NB4 (cell line): ENCODE measurements at regions not wholly inside any gene's neighbourhood (a gene's known extent, or its start where the extent isn't known, plus 50 kb on each side); places are given as distances from the start of the nearest gene placed in this dataset.
"Not testable (repeated sequence)": the region's sequence is repeated elsewhere in the genome, so short reads cannot be mapped to it uniquely, and the experiment has no call there.

ENCODE experiments used
- DNase-seq: peaks from one replicate; pipeline ENCODE4 v3.0.0; 2010; ENCODE audit warnings: low read depth
- H3K4me3 ChIP-seq: one replicate; pipeline ENCODE4 v1.5.1; 2011; ENCODE audit warnings: mild to moderate bottlenecking, low read depth, low read length, moderate library complexity
- MYC ChIP-seq: IDR thresholded peaks from 2 replicates; pipeline ENCODE4 v1.6.1; 2011; ENCODE audit warnings: low read depth, low read length
- POLR2A ChIP-seq: IDR thresholded peaks from 2 replicates; pipeline ENCODE4 v1.6.1; 2011; ENCODE audit warnings: mild to moderate bottlenecking; ENCODE audit not compliant: insufficient read length; ENCODE audit errors: extremely low read depth
- TF ChIP-seq, protein P1 (sequence below): IDR thresholded peaks from one replicate; pipeline ENCODE4 v1.5.1; 2012; ENCODE audit warnings: low read depth, low read length
- TF ChIP-seq, protein P2 (sequence below): IDR thresholded peaks from 2 replicates; pipeline ENCODE4 v1.6.1; 2011; ENCODE audit warnings: low read depth, low read length

GRCh38 chr4:19026281-19026680, 1004.7 kb upstream of the LCORL start:
- no peak overlapping the region for H3K4me3 ChIP-seq
- no peak for DNase-seq
- TF ChIP-seq POLR2A (no peak), MYC (no peak)
- TF ChIP-seq, protein P1, sequence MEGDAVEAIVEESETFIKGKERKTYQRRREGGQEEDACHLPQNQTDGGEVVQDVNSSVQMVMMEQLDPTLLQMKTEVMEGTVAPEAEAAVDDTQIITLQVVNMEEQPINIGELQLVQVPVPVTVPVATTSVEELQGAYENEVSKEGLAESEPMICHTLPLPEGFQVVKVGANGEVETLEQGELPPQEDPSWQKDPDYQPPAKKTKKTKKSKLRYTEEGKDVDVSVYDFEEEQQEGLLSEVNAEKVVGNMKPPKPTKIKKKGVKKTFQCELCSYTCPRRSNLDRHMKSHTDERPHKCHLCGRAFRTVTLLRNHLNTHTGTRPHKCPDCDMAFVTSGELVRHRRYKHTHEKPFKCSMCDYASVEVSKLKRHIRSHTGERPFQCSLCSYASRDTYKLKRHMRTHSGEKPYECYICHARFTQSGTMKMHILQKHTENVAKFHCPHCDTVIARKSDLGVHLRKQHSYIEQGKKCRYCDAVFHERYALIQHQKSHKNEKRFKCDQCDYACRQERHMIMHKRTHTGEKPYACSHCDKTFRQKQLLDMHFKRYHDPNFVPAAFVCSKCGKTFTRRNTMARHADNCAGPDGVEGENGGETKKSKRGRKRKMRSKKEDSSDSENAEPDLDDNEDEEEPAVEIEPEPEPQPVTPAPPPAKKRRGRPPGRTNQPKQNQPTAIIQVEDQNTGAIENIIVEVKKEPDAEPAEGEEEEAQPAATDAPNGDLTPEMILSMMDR, result no peak
- TF ChIP-seq, protein P2, sequence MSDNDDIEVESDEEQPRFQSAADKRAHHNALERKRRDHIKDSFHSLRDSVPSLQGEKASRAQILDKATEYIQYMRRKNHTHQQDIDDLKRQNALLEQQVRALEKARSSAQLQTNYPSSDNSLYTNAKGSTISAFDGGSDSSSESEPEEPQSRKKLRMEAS, result no peak

- H3K4me3 ChIP-seq, result no peak overlapping the region
- DNase-seq, result no peak
- TF ChIP-seq, protein P1, result no peak
- no peak for TF ChIP-seq POLR2A
- TF ChIP-seq, protein P2, result no peak
- TF ChIP-seq MYC, result no peak
These were observed 1003.5 kb upstream of the LCORL start for GRCh38 chr4:19025031-19025430.

DNA sequence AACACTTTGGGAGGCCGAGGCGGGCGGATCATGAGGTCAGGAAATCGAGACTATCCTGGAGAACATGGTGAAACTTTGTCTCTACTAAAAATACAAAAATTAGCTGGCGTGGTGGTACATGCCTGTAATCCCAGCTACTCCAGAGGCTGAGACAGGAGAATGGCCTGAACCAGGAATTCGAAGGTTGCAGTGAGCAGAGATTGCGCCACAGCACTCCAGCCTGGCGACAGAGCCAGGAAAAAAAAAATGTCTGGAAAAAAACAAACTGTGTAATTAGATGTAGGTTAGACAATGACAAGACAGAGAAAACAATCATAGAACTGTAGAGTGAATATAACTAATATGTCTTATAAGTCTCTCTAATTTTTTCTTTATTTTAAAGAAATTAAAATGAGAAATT, 1002.5 kb upstream of the LCORL start:
- DNase-seq, result no peak
- no peak for TF ChIP-seq MYC
- TF ChIP-seq POLR2A, result no peak
- H3K4me3 ChIP-seq, result no peak overlapping the region

DNA sequence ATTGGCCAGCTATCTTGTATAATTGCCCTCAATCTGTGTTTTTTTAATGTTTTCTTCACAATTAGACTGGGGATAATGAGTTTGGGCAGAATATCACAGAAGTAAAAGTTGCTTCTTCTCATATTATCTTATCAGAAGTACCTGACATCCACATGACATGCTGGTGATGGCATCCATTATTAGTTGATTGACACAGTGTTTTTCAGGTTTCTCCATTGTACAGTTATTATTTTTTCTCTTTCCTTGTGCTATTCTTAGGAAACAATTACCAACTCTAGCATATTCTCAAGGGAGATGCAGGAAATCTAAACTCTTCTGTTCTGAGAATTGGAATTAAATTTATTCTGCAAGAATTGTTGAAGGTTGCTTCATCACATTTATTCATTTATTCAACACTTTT, 1000.1 kb upstream of the LCORL start:
- DNase-seq, result no peak
- H3K4me3 ChIP-seq, result no peak overlapping the region
- TF ChIP-seq MYC, result no peak
- no peak for TF ChIP-seq POLR2A
- TF ChIP-seq, protein P1, result no peak
- TF ChIP-seq, protein P2, result no peak

DNA sequence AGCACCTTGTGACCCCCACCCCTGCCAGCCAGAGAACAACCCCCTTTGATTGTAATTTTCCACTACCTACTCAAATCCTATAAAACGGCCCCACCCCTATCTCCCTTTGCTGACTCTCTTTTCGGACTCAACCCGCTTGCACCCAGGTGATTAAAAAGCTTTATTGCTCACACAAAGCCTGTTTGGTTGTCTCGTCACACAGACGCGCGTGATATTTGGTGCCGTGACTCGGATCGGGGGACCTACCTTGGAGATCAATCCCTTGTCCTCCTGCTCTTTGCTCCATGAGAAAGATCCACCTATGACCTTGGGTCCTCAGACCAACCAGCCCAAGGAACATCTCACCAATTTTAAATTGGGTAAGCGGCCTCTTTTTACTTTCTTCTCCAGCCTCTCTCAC, 995.0 kb upstream of the LCORL start:
- DNase-seq, H3K4me3 ChIP-seq: not testable (repeated sequence)

- TF ChIP-seq, protein P1, result no peak
- TF ChIP-seq MYC, result no peak
- no peak overlapping the region for H3K4me3 ChIP-seq
- DNase-seq, result no peak
These were observed 993.0 kb upstream of the LCORL start for GRCh38 chr4:19014594-19014993.

DNA sequence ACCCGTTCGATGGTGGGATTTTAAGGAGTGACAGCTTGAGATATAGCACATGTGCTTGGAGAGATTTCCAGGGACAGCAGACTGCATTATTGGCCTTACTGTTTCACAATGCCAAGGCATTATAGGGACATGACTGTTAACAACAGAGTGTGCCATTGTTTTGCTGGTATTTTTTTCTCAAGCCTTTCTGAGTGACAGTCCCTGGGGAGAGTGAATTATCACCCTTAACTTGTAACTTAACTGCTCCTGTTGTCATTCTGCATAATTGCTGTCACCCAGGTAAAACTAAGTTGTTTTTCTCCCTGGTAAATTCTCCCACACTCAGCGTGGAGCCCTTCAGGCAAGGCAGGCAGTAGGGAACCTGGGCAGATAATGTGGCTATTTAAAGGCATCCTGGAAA, 989.2 kb upstream of the LCORL start:
- TF ChIP-seq, protein P2, result no peak
- TF ChIP-seq, protein P1, result no peak
- TF ChIP-seq POLR2A (no peak), MYC (no peak)
- no peak for DNase-seq
- H3K4me3 ChIP-seq, result no peak overlapping the region
